ENCODE measurements at regions not wholly inside any gene's neighbourhood (a gene's known extent, or its start where the extent isn't known, plus 50 kb on each side); places are given as distances from the start of the nearest gene placed in this dataset.

DNA sequence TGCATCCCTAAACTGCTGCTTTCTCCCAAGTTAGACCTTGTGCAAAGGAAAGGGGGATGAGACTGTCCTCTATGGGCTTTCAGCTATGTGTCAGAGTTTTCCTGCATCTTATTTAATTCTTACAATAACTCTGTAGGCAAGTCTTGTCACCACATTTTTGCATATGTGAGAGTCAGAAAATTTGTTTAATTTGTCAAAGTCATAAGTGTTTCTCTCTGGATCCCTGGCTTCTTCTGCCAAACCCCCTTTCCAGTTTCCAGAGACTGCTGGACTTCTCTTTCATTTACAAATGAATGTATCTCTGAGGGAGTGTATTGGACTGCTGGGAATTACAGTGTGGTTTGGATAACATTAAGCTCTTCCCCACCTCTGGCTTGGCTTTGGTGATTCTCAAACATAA is 877.6 kb upstream of the SEL1L start:
- TF ChIP-seq, protein P1, sequence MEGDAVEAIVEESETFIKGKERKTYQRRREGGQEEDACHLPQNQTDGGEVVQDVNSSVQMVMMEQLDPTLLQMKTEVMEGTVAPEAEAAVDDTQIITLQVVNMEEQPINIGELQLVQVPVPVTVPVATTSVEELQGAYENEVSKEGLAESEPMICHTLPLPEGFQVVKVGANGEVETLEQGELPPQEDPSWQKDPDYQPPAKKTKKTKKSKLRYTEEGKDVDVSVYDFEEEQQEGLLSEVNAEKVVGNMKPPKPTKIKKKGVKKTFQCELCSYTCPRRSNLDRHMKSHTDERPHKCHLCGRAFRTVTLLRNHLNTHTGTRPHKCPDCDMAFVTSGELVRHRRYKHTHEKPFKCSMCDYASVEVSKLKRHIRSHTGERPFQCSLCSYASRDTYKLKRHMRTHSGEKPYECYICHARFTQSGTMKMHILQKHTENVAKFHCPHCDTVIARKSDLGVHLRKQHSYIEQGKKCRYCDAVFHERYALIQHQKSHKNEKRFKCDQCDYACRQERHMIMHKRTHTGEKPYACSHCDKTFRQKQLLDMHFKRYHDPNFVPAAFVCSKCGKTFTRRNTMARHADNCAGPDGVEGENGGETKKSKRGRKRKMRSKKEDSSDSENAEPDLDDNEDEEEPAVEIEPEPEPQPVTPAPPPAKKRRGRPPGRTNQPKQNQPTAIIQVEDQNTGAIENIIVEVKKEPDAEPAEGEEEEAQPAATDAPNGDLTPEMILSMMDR (IDR thresholded peaks at IDR 0.05; ENCODE audit: low read length): no peak
- no peak for TF ChIP-seq EZH2 (IDR thresholded peaks at IDR 0.05; ENCODE audit: borderline replicate concordance, low read length)
